Superior temporal gyrus (tissue), 1 donor: ENCODE measurements at regions not wholly inside any gene's neighbourhood (a gene's known extent, or its start where the extent isn't known, plus 50 kb on each side); places are given as distances from the start of the nearest gene placed in this dataset.

Experiments used
- DNase-seq: peaks from one replicate; pipeline ENCODE4 v3.0.0-alpha.2; 2016; ENCODE audit errors: extremely low spot score

DNA sequence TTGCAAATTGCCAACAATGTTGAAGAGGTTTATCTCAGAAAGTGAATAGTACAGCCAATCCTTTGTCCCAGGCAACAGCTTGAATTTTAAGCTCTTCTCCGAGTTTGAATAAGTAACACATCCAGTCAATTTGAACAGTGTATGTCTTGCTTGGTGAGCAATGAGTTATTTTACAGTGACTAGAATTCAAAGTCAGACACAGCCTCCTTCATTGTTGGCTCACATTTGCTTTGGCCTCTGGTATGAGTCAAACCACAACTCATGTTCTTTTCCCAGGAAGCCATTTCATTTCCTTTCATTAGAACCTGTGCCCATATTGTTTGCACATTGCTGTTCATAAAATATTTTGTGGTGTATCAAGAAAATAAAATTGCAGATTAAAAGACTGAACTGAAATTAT lies 622.0 kb upstream of the DAB2 start:
- DNase-seq, result no peak

GRCh38 chr5:40045429-40045828 lies 620.6 kb upstream of the DAB2 start:
- no peak for DNase-seq

DNA sequence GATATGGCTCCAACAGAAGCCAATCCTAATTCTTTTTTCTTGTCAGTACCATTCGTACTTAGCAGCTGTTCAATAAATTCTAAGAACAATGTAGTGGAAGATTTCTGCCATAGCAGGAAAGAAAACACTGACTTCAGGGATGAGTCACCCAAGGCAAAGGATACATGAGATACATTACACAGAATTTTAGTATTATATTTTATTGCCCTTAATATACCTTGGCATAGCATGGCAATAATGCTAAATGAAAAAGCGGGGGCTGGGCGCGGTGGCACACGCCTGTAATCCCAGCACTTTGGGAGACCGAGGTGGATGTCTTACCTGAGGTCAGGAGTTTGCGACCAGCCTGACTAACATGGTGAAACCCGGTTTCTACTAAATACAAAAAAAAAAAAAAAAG lies 619.1 kb upstream of the DAB2 start:
- no peak for DNase-seq

DNA sequence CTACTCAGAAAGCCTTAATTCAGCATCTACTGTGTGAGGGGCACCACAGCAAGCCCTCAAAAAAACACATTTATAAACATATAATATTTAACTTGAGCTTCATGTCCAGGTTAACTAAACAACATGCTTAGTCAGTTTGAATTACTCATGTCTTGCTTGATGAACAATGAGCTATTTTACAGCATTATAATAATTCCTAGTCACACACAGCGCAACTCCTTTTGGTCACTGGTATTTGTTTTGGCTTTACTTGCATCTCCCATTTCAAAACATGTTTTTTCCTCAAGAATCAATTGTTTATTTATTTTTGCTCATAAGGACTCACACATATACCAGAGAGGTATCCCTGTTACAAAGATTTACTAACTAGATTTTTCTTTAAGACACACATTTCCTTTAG lies 616.7 kb upstream of the DAB2 start:
- no peak for DNase-seq

DNA sequence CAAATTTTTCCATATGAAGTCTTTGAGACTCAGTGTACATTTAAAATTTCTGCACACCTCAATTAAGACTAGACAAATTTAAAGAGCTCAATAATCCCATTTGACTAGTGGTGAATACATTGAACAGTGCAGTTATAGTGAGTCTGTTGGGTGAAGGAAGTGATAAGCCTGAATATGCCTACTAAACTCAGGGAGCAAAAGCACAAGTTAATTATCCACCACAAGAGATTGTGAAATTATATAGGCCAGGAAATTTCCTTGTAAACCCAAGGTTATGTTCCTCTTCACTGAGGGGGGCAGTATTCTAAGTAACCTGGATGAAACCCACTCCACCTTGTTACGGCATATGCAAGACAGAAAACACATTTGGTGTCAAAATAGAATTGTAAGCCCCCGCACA lies 612.9 kb upstream of the DAB2 start:
- no peak for DNase-seq

DNA sequence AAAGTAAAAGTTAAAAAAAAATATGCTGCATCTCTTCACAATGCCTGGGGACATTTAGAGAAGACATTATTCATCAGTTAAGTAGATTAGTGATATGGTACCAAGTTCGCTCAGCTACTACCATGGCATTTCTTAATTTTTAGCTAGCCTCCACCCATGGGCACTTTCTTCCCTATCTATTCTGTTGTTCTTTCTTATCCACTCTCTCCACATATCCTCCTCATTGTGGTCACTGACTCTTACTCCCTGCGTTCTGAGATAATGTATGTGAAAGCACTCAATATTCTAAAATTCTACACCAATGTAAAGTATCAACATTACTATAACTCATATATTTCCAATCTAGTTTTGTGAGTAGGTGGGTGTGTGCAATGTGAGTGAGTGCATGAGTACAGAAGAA lies 609.7 kb upstream of the DAB2 start:
- no peak for DNase-seq

- DNase-seq, result no peak
Measured at GRCh38 chr5:40033411-40033810, 608.6 kb upstream of the DAB2 start.

DNA sequence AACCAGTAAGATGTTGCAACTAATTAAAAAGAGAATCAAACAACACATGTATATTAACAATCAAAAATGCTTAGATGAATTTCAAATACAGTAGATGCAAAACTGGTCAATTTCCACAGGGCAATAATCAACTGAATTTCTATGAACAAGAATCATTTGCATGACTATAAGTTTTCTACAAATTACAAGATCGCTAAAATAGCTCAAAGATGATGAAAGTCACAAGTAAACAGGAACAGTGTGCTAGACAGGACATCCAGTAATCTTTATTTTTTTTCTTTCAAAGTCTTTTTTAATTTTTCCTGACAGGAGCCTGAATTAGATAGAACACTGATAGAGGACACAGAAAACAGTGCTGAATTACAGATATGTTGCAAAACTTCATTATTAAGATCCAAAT lies 608.2 kb upstream of the DAB2 start:
- no peak for DNase-seq

GRCh38 chr5:40030661-40031060 lies 605.9 kb upstream of the DAB2 start:
- no peak for DNase-seq

DNA sequence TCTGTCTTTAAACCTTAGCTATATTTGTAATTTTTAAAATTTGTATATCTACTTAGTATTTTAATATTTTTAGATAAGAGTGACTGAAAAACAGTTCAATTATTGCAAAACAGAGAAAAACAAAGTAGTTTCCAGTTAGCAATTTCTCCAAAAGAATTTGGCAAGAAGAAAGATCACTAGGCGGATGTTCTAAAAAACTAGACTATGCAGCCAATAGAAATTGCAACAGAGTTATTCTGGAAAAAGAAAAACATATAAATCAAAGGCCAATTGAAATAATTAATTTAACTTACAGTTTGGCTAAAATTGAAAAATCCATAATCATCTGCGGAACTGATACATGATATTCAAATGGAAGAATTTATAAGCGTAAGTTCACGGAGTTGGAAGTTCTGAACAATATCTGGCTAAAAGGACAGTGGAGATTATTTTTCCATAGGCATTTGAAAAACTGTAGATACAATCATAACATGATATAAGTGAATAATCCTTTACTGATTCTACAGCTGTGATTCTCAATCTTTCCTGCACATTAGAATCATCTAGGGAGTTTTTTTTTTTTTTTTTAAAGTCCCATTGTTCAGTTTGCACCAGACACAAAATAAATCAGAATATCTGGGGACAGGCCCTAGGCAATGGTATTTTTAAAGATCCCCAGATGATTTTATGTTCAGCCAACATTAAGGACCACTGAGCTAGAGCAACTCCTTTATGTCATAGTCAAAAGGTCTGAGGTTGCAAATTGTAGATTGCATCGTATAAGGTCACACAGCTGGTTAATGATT lies 605.1 kb upstream of the DAB2 start:
- no peak for DNase-seq

GRCh38 chr5:40027400-40027799 lies 602.6 kb upstream of the DAB2 start:
- DNase-seq, result no peak

DNA sequence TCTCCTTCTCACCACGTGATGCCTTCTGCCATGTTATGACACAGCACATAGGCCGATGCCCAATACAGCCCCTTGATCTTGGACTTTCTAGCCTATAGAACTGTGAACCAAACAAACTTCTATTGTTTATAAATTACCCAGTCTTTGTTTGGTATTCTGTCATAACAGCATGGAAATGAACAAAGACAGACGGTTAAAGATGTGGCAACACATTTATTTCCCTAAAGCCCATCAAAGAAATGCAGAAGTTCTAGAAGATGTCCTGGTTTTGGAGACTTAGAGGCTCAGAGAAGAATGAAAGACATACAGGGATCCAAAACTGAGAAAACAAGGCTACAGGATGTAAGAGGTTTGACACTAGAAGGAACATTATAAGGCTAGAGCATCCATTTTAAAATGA lies 600.8 kb upstream of the DAB2 start:
- no peak for DNase-seq

DNA sequence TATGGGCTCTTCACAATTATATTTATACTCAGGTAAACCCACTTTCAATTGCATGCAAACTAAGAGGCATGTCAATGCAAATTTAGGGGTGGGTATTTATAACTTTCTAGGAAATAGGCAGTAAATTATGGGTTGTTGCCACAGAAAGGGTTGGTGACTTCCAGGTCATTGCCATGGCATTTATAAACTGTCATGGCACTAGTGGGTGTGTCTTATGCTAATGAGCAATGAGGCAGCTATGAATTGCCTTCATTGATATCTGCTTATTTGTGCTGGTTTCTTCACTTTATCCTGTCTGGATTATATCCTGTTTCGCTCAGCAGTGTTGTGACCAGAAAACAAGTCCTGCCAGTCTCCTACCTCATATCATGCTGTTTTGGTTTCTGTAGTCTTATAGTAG lies 597.3 kb upstream of the DAB2 start:
- DNase-seq, result no peak

DNA sequence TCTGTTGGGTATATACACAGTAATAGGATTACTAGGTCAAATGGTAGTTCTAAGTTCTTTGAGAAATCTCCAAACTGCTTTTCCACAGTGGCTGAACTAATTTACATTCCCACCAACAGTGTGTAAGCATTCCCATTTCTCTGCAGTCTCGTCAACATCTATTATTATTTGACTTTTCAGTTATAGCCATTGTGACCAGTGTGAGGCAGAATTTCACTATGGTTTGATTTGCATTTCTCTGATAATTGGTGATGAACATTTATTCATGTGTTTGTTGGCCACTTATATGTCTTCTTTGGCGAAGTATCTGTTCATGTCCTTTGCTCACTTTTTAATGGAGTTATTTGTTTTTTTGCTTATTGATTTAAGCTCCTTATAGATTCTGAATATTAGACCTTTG lies 596.2 kb upstream of the DAB2 start:
- no peak for DNase-seq

GRCh38 chr5:40017918-40018317 lies 593.1 kb upstream of the DAB2 start:
- DNase-seq, result no peak

GRCh38 chr5:40017135-40017534 lies 592.4 kb upstream of the DAB2 start:
- DNase-seq, result no peak

- no peak for DNase-seq
Measured at GRCh38 chr5:40010436-40010835, 585.7 kb upstream of the DAB2 start.

GRCh38 chr5:40006260-40006659 lies 581.5 kb upstream of the DAB2 start:
- no peak for DNase-seq

GRCh38 chr5:40001796-40002195 lies 577.0 kb upstream of the DAB2 start:
- no peak for DNase-seq

- no peak for DNase-seq
Measured at GRCh38 chr5:39998518-39998917, 573.7 kb upstream of the DAB2 start.

DNA sequence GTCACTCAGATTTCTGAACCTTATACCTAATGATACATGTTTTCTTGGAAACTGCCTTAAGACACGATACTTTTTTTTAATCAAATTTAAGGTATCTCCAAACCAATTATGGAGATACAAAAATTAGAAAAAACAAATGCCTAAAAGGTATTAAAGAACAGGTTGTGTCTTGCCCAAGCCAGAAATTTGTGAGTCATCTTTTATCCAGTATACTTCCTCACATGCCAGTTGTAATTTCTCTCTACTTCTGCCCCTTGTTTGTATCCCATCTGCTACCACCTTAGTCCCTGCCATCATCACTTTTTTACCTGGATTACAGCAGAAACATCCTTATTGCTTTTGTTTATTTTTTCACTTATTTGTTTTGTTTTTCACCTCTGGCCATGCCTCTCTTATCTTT lies 571.2 kb upstream of the DAB2 start:
- DNase-seq, result no peak

GRCh38 chr5:39992617-39993202 lies 567.9 kb upstream of the DAB2 start:
- DNase-seq, result no peak

DNA sequence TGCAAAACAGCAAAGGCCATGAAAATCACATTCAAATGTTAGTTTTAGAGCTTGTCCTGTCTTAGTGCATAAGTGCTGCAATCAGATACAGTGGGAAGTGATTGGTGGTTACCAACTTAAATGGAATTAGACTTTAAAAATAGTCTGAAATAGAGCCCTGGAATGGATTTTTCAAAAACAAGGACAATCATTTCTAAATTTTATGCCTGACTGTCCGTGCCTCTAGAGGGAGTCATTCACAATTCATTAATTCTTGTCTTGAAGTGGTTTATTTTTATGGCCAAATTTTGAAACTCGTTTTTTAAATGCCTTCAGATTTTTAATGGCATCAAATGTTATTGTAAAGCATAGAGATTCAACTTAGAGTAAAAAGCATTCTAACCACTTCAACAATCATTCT lies 561.8 kb upstream of the DAB2 start:
- no peak for DNase-seq

DNA sequence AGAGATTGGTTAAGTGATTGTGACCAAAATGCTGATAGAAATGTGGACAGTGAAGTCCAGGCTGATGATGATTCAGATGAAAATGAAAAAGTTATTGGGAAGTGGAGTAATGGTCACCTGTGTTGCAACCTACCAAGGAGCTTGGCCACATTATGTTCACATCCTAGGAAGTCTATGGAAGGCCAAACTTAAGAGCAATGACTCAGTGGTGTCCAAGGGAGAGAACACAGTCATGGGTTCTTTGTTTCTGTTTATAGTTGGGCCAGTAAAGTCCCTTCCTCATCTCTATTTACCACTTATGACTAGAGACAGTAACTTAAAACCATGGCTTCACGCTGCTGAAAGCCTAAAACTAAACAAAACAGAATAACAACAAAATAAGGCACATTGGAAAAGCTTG lies 555.3 kb upstream of the DAB2 start:
- DNase-seq, result no peak
